ENCODE measurements at regions not wholly inside any gene's neighbourhood (a gene's known extent, or its start where the extent isn't known, plus 50 kb on each side); places are given as distances from the start of the nearest gene placed in this dataset.

DNA sequence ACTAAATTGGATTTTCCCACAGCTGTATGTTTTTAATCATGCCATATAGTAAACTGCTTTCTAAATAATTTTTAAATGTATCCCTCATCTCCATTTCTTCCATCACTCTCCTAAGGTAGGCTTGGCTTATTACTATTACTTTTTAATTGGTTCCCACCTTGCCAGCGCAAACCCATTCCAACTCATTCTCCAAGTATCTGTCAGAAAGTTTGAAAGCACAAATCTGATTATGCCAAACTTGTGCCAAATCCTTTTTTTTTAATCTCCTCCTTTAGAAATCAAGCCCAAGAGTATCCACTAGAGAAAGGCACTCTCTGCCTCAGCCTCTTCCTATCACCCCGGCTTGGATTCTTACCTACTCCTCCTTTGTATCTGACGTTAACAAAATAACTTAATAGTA lies 784.5 kb downstream of the TBL1XR1 start:
- H3K27ac Mint-ChIP-seq = no peak overlapping the region
- H3K36me3 Mint-ChIP-seq (ENCODE audit: low read depth) = no peaks in the 10 kb centered on the region
- no peaks in the 10 kb centered on the region for H3K27me3 Mint-ChIP-seq
- no peaks in the 10 kb centered on the region for H3K9me3 ChIP-seq (ENCODE audit: control insufficient read depth, low read length, poor library complexity, severe bottlenecking)
- no peak for ATAC-seq
- no peak for DNase-seq
- H3K4me1 Mint-ChIP-seq = no peaks in the 10 kb centered on the region
- no peak overlapping the region for H3K4me3 Mint-ChIP-seq

DNA sequence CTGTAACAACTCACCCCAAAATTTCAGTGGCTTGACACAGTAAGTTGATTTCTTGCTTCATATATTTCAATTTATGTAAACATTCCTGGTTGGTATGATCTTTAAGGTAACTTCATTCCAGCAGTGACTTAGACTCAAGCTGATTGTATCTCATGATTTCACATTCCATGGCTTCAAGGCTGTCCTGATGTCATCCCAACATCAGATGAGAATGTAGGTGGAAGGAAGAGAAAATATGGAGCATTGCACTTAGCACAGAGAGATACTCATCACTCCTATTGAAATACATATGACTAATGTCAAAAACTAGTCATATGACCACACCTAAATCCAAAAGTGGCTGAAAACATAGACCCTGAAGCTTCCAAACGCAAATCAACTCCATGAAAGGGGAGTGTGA lies 793.8 kb downstream of the TBL1XR1 start:
- H3K9me3 ChIP-seq (ENCODE audit: control insufficient read depth, low read length, poor library complexity, severe bottlenecking) = no peaks in the 10 kb centered on the region
- DNase-seq (no peak), ATAC-seq (no peak)
- no peak overlapping the region for H3K27ac Mint-ChIP-seq
- H3K36me3 Mint-ChIP-seq (ENCODE audit: low read depth) = no peaks in the 10 kb centered on the region
- H3K27me3 Mint-ChIP-seq = no peaks in the 10 kb centered on the region
- H3K4me1 Mint-ChIP-seq = no peaks in the 10 kb centered on the region
- no peak overlapping the region for H3K4me3 Mint-ChIP-seq

DNA sequence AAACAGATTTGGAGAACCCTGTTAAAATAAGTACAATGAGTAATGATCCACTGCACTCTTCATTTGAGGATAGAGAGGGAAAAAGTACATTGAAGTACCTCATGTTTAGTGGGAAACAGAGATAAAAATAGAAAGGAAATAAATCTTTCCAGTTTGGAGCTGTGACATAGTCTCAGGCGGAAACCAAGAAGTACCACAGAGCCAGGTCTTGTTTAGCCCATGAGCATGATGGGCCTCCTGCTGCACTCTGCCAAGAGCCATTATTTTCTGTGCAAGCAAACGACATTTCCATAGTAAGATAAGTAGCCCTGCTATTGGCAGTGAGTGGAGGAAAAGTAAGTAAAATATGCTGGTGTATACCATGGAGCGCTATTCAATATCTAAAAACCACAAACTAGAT lies 796.1 kb downstream of the TBL1XR1 start:
- Mint-ChIP-seq H3K36me3 (ENCODE audit: low read depth) (no peaks in the 10 kb centered on the region), H3K27me3 (no peaks in the 10 kb centered on the region), H3K4me3 (no peak overlapping the region), H3K4me1 (no peaks in the 10 kb centered on the region), H3K27ac (no peak overlapping the region)
- H3K9me3 ChIP-seq (ENCODE audit: control insufficient read depth, low read length, poor library complexity, severe bottlenecking) = no peaks in the 10 kb centered on the region
- DNase-seq (no peak), ATAC-seq (no peak)

DNA sequence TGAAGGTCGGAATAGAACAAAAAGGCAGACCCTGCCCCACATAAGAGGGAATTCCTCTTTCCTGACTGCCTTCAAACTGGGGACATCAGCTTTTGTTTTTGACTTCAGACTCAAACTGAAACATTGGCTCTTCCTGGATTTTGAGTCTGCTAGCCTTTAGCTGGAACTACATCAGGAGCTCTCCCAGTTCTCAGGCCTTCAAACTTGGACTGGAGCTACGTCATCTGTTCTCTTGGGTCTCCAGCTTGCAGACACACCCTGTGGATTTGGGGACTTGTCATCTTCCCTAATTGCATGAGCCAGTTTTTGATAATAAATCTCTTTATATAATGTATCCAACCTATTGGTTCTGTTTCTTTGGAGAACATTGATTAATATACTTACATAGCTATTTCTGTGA lies 798.1 kb downstream of the TBL1XR1 start:
- H3K4me1 Mint-ChIP-seq = no peaks in the 10 kb centered on the region
- no peaks in the 10 kb centered on the region for H3K9me3 ChIP-seq (ENCODE audit: control insufficient read depth, low read length, poor library complexity, severe bottlenecking)

DNA sequence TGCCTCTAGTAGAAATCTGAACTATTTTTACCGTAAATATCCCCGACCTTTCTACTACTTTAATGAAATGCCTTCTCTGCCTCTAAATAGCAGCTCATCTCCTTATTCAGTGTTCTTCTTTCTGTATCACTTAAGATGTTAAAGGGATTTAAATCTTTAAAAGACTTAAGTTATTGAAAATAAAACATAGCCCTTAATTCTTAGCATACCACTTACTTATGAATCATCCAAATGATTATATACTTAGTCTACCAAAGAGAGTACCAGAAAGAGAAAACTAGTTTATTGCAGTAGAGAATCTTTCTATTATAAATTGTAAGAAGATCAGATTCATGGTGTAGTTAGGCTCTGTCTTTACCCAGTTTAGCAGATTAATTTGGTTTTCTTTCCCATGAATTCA lies 802.0 kb downstream of the TBL1XR1 start:
- Mint-ChIP-seq H3K36me3 (ENCODE audit: low read depth) (no peaks in the 10 kb centered on the region), H3K4me3 (no peak overlapping the region), H3K4me1 (no peaks in the 10 kb centered on the region), H3K27me3 (no peaks in the 10 kb centered on the region), H3K27ac (no peak overlapping the region)
- ATAC-seq (no peak), DNase-seq (no peak)
- H3K9me3 ChIP-seq (ENCODE audit: control insufficient read depth, low read length, poor library complexity, severe bottlenecking) = no peaks in the 10 kb centered on the region

More for the DNA sequence above, 798.1 kb downstream of the TBL1XR1 start:
- no peak overlapping the region for H3K4me3 Mint-ChIP-seq
- H3K27me3 Mint-ChIP-seq = no peaks in the 10 kb centered on the region
- DNase-seq (no peak), ATAC-seq (no peak)
- H3K36me3 Mint-ChIP-seq (ENCODE audit: low read depth) = no peaks in the 10 kb centered on the region
- H3K27ac Mint-ChIP-seq = no peak overlapping the region

DNA sequence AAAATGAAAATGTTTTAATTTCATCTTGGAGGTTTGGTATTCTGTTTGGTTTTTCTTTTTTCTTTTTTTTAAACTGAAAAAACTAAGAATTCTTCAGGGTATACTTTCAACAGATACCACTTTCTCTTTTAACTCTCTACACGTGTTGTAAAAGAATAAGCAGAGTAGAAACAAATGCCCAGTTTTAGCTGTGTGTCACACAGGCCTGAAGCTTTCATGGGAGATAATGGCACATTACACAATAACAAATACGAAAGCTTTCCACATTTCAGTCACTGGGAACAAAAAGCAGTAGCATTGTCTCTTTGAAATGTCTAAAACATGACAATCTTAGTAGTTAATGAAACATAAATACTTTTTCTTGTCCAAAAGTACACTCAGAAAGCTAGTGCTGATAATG lies 818.5 kb downstream of the TBL1XR1 start:
- DNase-seq (no peak), ATAC-seq (no peak)
- H3K9me3 ChIP-seq (ENCODE audit: control insufficient read depth, low read length, poor library complexity, severe bottlenecking) = no peaks in the 10 kb centered on the region
- H3K4me3 Mint-ChIP-seq = no peak overlapping the region
- no peak overlapping the region for H3K27ac Mint-ChIP-seq
- no peaks in the 10 kb centered on the region for H3K4me1 Mint-ChIP-seq
- no peaks in the 10 kb centered on the region for H3K27me3 Mint-ChIP-seq
- H3K36me3 Mint-ChIP-seq (ENCODE audit: low read depth) = no peaks in the 10 kb centered on the region

DNA sequence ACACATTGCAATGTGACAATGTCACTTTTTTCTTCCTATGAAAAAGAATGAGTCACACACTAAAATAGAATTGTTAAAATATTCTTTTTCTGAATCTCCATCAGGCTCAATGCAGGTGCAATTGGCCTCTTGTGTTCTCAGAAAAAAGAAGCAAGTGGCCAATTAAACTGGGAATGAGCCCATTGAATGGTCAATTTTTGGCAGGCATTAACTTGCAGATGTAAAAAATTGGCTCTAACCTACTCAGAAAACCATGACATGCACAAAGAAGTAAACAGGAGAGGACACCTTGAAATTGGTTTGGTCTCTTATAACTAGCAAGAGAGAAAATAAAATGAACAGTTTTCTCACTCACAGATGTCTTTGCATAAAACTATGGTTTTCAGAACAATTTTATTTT lies 820.8 kb downstream of the TBL1XR1 start:
- H3K4me1 Mint-ChIP-seq = no peaks in the 10 kb centered on the region
- ATAC-seq = no peak
- no peak overlapping the region for H3K4me3 Mint-ChIP-seq
- DNase-seq = no peak
- H3K9me3 ChIP-seq (ENCODE audit: control insufficient read depth, low read length, poor library complexity, severe bottlenecking) = peaks cover 3% of the 10 kb centered on the region
- no peaks in the 10 kb centered on the region for H3K36me3 Mint-ChIP-seq (ENCODE audit: low read depth)
- H3K27me3 Mint-ChIP-seq = no peaks in the 10 kb centered on the region
- no peak overlapping the region for H3K27ac Mint-ChIP-seq

DNA sequence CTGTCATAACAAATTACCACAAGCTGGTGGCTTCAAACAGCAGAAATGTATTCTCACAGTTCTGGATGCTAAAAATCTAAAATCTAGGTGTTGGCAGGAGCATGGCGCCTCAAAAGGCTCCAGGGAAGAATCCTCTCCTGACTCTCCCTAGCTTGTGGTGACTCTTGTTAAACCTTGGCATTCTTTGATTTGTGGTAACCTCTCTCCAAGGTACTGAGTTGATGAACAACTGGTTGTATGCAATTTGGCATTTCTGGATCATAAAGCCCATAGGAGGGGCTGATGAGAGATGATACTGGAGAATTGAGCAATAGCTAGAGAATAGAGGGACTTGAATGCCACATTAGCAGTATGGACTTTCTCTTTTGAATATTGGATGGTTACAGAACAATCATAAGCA lies 821.8 kb downstream of the TBL1XR1 start:
- ATAC-seq = no peak
- H3K4me3 Mint-ChIP-seq = no peak overlapping the region
- no peak for DNase-seq

DNA sequence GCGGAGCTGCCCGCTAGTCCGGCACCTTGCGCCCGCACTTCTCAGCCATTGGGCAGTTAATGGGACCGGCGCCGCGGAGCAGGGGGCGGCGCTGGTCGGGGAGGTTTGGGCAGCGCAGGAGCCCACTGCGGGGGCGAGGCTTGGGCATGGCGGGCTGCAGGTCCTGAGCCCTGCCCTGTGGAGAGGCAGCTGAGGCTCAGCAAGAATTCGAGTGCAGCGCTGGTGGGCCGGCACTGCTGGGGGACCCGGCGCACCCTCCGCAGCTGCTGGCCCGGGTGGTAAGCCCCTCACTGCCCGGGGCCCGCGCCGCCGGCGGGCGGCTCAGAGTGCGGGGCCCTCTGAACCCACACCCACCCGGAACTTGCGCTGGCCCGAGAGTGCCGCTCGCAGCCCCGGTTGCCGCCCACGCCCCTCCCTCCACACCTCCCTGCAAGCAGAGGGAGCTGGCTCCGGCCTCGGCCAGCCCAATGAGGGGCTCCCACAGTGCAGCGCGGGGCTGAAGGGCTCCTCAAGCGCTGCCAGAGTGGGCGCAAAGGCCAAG lies 835.0 kb downstream of the TBL1XR1 start:
- Mint-ChIP-seq H3K27me3 (no peaks in the 10 kb centered on the region), H3K36me3 (ENCODE audit: low read depth) (no peaks in the 10 kb centered on the region), H3K4me1 (no peaks in the 10 kb centered on the region), H3K4me3 (no peak overlapping the region), H3K27ac (no peak overlapping the region)
- ATAC-seq = no peak
- H3K9me3 ChIP-seq (ENCODE audit: control insufficient read depth, low read length, poor library complexity, severe bottlenecking) = no peaks in the 10 kb centered on the region
- no peak for DNase-seq

More for the DNA sequence above, 821.8 kb downstream of the TBL1XR1 start:
- Mint-ChIP-seq H3K4me1 (no peaks in the 10 kb centered on the region), H3K27me3 (no peaks in the 10 kb centered on the region), H3K27ac (no peak overlapping the region), H3K36me3 (ENCODE audit: low read depth) (no peaks in the 10 kb centered on the region)
- H3K9me3 ChIP-seq (ENCODE audit: control insufficient read depth, low read length, poor library complexity, severe bottlenecking) = peaks cover 3% of the 10 kb centered on the region

DNA sequence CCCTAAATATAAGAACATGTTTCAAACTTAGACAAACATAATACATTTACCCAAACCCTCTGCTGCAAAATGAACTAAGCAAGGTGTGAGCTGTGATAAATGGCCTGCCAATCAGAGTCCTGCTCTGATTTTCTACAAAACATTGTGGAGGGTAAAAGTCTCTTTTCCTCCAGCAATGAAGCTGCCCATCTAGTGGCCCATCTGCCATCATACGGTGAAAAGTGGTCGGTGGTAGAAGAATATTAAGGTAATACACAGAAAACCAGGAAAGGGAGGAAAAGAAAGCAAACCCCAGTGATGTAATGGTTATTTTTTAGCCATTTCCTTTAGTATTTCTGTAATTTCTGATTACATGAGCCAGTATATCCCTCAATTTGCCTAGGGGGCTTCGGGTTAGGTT lies 838.1 kb downstream of the TBL1XR1 start:
- Mint-ChIP-seq H3K27me3 (no peaks in the 10 kb centered on the region), H3K36me3 (ENCODE audit: low read depth) (no peaks in the 10 kb centered on the region), H3K27ac (no peak overlapping the region), H3K4me3 (no peak overlapping the region), H3K4me1 (no peaks in the 10 kb centered on the region)
- DNase-seq (no peak), ATAC-seq (no peak)
- no peaks in the 10 kb centered on the region for H3K9me3 ChIP-seq (ENCODE audit: control insufficient read depth, low read length, poor library complexity, severe bottlenecking)

DNA sequence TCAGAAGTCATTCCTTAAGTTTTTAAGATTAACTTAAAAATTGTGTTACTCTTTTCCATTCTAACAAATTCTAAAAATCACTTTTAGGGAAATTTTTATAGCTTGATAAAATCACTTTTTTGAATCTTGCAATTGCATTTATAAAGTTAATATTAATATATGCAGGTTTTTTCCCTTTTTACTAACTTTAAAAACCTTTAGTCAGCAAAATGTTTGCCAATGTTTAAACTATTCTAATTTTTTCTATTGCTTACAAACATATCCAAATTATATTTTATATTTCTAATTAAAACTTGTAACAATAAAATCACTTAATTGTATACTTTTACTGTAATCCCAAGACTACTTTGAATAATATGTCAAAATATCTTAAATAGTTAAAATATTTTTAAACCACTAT lies 839.4 kb downstream of the TBL1XR1 start:
- no peak for DNase-seq

DNA sequence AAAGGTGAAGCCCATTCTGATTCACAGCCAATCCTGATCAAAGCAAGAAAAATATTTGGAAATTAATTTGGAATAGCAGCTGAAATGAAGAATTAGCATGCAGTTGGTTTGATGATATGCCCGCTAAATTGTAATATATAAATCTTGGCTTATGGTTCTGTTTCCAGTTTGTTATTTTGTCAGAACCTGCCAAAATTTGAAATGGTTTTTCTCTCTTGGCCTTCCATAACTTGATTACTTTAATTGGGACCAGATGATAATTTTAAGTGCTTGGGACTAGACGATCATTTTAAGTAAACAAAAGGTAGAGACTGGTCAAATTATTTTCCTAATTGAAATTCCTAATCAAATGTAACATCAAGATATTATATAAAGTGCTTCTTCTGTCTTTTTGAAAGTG lies 842.4 kb downstream of the TBL1XR1 start:
- no peak overlapping the region for H3K27ac Mint-ChIP-seq
- no peaks in the 10 kb centered on the region for H3K27me3 Mint-ChIP-seq
- no peak for ATAC-seq

More for the DNA sequence above, 839.4 kb downstream of the TBL1XR1 start:
- Mint-ChIP-seq H3K27me3 (no peaks in the 10 kb centered on the region), H3K4me3 (no peak overlapping the region), H3K27ac (no peak overlapping the region), H3K4me1 (no peaks in the 10 kb centered on the region), H3K36me3 (ENCODE audit: low read depth) (no peaks in the 10 kb centered on the region)
- ATAC-seq = no peak
- no peaks in the 10 kb centered on the region for H3K9me3 ChIP-seq (ENCODE audit: control insufficient read depth, low read length, poor library complexity, severe bottlenecking)

DNA sequence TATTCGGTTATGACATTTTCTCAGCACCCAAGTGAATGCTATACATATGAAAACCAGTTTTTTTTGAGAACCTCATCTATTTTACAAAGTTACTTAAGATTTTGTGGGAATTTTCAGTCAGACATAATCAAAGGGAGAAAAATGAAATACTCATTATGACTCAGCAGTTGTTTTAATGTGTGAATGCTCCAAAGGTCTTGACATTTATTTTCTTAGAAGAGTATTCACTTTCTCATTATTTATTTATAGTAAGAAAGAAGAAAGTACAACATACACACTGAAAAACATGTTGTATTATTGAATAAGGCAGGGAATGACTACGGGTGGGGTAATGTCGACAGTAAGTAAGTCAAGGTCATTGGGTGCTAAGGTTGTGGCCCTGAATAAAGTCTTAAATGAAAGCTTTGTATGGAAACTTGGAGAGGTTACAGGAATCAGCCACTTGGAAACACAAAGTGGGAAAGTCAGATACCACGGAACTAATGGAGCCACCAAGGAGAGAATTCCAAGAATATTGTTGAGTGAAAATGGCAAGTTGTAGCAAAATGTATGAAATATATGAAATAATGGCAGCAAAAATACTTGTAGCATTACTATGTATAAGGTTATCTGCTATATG lies 844.5 kb downstream of the TBL1XR1 start:
- no peaks in the 10 kb centered on the region for H3K9me3 ChIP-seq (ENCODE audit: control insufficient read depth, low read length, poor library complexity, severe bottlenecking)
- Mint-ChIP-seq H3K27ac (no peak overlapping the region), H3K36me3 (ENCODE audit: low read depth) (no peaks in the 10 kb centered on the region)

More for the DNA sequence above, 842.4 kb downstream of the TBL1XR1 start:
- H3K4me1 Mint-ChIP-seq = no peaks in the 10 kb centered on the region
- no peak overlapping the region for H3K4me3 Mint-ChIP-seq
- DNase-seq = no peak
- no peaks in the 10 kb centered on the region for H3K9me3 ChIP-seq (ENCODE audit: control insufficient read depth, low read length, poor library complexity, severe bottlenecking)
- H3K36me3 Mint-ChIP-seq (ENCODE audit: low read depth) = no peaks in the 10 kb centered on the region

DNA sequence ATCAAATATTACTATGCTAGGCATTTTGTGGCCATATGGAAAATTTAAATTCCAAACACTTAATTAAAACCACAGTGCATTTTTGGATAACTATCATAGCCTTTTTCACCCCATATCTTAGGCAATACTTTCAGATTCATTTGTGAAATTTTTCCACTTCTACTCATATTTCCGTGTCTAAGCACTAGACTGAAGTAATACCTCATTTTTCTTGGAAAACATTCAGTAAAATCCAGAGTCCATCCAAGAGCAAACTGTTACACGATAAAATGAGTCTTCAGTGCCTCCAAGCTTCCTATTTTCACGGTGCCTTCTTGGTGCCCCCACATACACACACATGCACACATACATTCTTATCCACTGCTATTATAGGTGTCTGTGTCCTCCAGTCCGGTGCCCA lies 845.9 kb downstream of the TBL1XR1 start:
- H3K27ac Mint-ChIP-seq = no peak overlapping the region
- ATAC-seq (no peak), DNase-seq (no peak)
- H3K36me3 Mint-ChIP-seq (ENCODE audit: low read depth) = no peaks in the 10 kb centered on the region
- H3K9me3 ChIP-seq (ENCODE audit: control insufficient read depth, low read length, poor library complexity, severe bottlenecking) = no peaks in the 10 kb centered on the region
- H3K27me3 Mint-ChIP-seq = no peaks in the 10 kb centered on the region
- H3K4me3 Mint-ChIP-seq = no peak overlapping the region
- no peaks in the 10 kb centered on the region for H3K4me1 Mint-ChIP-seq

More for the DNA sequence above, 844.5 kb downstream of the TBL1XR1 start:
- no peak overlapping the region for H3K4me3 Mint-ChIP-seq
- no peaks in the 10 kb centered on the region for H3K4me1 Mint-ChIP-seq
- DNase-seq = no peak
- no peak for ATAC-seq
- no peaks in the 10 kb centered on the region for H3K27me3 Mint-ChIP-seq

Data from T-helper 17 cell (primary cell).